Mucosa of gallbladder (tissue), 1 donor: ENCODE measurements at regions not wholly inside any gene's neighbourhood (a gene's known extent, or its start where the extent isn't known, plus 50 kb on each side); places are given as distances from the start of the nearest gene placed in this dataset.
"Not testable (repeated sequence)": the region's sequence is repeated elsewhere in the genome, so short reads cannot be mapped to it uniquely, and the experiment has no call there.

Source experiments
- DNase-seq: peaks from one replicate; pipeline ENCODE4 v3.0.0-alpha.2; 2020; ENCODE audit warnings: low spot score
- donor health status: DM: no; HTN: no; CAD: no.

GRCh38 chr12:116687888-116688287, 50.0 kb downstream of the SPRING1 start:
- no peak for DNase-seq

GRCh38 chr12:116684891-116685290, 53.0 kb downstream of the SPRING1 start:
- DNase-seq = no peak

DNA sequence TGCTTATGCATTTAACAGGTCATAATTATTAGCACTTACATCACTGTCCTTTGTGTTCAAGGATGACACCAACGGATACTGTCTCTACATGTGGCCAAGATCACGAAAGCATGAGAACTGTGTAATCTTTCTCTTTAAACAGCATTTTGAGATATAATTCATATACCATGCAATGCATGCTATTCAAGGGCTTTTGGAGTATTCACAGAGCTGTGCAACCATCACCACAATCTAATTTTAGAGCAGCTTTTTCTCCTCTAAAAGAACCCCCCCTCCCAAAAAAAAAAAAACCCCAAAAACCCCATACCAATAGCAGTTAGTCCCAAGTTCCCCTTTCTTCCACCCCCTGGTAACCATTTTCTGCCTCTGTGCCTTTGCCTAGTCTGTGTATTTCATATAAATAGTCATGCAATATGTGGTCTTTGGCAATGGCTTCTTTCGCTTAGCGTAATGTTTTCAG, 60.6 kb downstream of the SPRING1 start:
- DNase-seq = no peak

DNA sequence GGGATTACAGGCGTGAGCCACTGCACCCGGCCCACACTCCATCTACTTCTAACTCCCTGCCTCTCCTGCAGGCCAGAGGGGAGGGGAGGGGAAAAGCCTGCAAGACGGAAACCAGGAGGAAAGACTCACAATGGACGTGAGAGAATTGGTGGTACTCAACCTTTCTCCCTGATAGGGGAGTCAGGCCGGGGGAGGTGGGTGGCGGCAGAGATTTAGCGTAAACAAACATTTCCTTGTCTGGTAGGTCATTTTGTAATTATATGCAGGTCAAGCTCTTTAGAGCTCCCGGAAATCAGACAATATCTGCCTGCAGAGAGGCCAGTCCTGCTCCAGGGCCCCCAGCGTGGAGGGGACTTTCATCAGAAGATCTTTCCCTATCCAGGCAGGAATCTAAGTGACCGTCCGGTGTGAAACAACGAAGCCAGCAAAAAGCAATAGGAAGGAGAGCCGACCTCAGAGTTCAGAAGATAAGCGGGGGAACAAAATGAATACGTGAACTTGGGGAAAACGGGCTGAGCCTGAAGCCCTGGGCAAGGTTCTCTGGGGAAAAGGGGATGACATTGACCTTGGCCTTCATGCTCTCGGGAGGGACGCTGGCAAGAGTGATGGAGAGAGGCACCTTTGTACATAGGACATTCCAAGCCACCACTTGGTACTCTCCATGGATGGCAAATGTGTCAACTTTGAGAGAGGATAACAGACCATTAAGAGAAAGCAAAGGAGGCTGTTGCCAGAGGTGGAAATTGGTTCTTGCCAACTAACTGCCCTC, 62.3 kb downstream of the SPRING1 start:
- no peak for DNase-seq

GRCh38 chr12:116674643-116675183, 63.2 kb downstream of the SPRING1 start:
- no peak for DNase-seq

DNA sequence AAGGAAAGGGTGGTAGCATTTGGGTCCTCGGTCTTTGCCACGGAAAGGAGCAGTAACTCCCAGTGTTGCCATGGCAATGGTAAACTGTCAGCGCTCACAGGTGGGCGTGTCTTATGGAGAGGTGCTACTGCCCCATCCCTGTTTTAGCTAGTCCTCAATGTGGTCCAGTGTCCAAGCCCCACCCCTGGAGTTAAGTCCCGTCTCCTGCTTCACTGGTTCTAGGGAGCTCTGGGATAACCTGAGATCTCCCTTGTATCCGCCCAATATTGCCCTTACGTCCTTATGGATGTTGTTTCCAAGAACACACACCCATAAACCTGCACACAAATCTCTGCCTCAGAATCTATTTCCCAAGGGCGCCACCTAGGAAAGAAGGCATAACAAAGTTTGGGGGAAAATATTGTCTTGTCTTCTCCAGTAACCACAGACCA, 64.2 kb downstream of the SPRING1 start:
- no peak for DNase-seq

DNA sequence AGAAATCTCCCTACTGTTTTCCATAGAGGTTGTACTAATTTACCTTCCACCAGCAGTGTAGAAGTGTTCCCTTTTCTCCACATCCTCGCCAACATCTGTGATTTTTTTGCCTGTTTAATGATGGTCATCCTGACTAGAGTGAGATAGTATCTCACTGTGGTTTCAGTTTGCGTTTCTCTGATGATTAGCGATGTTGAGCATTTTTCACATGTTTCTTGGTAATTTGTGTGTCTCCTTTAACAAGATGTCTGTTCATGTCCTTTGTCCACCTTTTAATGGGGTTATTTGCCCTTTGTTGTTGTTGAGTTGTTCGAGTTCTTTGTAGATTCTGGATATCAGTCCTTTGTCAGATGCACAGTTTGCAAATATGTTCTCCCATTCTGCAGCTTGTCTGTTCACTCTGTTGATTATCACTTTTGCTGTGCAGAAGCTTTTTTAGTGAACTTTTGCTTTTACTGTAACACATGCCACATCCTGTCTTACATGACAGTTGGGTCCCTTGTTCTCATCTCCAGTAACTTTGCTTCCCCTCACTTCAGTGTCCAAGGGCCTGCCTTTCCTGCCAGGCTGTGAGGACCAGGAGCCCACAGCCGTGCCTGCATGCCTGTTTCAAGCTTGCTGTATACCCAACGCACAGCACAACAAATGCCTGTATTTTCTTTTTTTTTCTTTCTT, 64.9 kb downstream of the SPRING1 start:
- DNase-seq = no peak

DNA sequence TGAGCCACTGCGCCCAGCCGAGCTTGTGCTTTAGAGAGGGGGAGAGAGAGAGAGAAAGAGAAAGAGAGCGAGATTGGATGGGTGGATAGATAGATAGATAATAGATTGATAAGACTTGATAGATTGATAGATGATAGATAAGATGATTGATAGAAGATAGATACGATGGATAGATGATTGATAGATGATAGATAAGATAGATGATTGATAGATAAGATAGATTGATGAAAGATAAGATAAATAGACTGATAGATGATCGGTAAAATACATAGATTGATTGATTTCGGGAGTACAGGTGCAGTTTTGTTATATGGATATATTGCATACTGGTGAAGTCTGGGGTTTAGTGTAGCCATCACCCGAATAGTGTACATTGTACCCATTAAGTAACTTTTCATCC, 65.9 kb downstream of the SPRING1 start:
- no peak for DNase-seq

DNA sequence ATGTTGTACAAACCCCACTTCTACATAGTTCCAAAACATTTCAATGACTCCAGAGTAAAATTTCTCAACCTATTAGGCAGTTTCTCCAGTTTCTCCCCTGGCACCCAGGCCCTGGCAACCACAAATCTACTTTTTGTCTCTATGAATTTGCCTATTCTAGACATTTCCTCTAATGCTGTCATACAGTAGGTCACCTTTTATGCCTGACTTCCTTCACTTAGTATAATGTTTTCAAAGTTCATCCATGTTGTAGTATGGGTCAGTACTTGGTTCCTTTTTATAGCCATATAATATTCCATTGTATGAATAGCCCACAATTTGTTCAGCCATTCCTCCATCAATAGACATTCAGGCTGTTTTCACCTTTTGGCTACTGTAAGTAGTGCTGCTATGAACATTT, 67.0 kb downstream of the SPRING1 start:
- DNase-seq = no peak

DNA sequence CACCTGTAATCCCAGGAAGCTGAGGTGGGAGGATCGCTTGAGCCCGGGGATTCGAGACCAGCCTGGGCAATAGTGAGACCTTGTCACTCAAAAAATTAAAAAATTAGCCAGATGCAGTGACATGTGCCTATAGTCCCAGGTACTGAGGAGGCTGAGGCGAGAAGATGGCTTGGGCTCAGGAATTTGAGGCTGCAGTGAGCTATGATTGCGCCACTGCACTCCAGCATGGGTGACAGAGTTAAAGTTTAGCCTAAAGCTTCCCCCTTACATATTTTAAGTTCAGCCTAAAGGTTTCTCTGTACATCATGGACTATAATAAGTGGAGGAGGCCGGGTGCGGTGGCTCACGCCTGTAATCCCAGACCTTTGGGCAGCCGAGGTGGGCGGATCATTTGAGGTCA, 70.1 kb downstream of the SPRING1 start:
- no peak for DNase-seq

- not testable (repeated sequence) for DNase-seq
These were observed 71.0 kb downstream of the SPRING1 start for GRCh38 chr12:116666829-116667228.

DNA sequence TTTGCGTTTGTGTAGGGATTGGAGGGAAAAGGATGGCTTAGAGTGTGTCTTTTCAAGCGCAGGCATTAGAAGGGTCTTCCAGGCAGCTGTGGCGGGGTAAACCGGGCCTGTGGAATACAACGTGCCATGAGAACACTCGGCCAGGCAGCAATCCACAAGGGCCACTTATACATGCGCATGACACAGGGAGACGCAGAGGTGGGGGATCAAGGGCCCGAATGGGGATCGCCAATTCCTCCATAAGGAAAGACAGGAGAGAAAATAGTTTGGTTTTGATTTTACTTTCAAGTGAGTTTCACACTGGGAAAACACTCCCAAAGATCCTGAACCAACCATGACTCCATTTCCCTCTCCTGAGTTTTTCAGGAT, 71.6 kb downstream of the SPRING1 start:
- DNase-seq = no peak

DNA sequence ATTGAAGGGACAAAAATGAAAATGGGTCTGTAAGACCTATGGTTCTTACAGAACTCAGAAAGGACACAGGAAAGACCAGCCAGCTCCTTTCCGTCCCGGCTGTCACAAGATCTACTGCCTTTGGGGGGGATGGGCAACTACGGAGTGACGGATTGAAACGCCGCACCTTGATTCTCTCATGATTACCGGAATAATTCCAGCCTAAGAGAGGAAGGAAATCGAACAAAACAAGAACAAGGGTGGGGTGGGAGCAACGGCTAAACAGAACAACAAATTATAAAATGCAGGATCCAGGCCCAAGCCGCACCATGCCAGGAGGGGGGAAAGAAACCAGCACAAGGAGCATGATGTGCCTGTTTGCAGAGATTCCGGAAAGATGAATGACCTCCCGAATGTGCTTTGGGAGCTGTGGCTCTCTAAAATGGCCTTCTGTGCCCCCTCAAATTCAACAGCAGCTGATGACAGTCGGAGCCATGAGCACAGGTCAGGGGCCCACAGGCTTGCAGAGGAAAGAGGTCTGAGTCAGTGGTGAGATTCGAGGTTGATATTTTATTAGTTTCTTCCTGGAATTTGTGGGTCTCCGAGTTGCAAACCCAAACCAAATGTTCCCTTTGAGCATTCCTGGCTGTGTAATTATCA, 72.1 kb downstream of the SPRING1 start:
- DNase-seq = no peak

GRCh38 chr12:116664085-116664484, 73.8 kb downstream of the SPRING1 start:
- DNase-seq = no peak

DNA sequence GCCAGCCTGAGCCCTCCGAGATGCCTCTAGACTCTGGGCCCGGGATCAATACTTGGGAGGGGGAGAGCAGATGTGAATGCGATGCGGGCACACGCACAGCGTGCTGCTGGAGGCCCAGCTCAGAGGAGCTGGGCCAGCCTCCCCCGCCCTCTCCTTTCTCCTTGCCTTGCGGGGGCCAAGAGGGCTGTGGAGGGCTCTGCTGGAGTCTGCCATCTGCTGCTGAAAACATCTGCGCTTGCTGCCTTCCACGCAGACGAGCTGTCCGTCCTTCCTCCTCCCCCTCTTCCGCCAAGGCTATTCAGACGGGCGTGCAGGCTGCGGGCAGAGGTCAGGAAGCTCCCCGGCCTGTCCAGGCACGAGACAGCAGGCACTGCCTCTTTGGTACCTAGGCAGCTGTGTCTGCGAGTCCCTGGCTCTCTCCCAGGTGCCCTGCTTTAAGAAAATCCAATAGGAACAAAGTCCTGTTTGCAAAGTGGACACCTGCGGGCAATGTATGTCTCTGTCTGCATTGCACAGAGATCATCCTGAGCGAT, 75.2 kb downstream of the SPRING1 start:
- DNase-seq = peak; percentile 81

DNA sequence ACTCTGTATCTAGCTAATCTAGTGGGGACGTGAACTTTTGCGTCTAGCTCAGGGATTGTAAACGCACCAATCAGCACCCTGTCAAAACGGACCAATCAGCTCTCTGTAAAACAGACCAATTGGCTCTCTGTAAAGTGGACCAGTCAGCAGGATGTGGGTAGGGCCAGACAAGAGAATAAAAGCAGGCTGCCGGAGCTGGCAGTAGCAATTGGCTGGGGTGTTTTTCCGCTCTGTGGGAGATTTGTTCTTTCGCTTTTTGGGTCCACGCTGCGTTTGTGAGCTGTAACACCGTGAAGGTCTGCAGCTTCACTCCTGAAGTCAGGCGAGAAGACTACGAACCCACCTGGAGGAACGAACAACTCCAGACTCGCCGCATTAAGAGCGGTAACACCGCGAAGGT, 76.5 kb downstream of the SPRING1 start:
- no peak for DNase-seq

- DNase-seq = not testable (repeated sequence)
These were observed 77.1 kb downstream of the SPRING1 start for GRCh38 chr12:116660740-116661139.

DNA sequence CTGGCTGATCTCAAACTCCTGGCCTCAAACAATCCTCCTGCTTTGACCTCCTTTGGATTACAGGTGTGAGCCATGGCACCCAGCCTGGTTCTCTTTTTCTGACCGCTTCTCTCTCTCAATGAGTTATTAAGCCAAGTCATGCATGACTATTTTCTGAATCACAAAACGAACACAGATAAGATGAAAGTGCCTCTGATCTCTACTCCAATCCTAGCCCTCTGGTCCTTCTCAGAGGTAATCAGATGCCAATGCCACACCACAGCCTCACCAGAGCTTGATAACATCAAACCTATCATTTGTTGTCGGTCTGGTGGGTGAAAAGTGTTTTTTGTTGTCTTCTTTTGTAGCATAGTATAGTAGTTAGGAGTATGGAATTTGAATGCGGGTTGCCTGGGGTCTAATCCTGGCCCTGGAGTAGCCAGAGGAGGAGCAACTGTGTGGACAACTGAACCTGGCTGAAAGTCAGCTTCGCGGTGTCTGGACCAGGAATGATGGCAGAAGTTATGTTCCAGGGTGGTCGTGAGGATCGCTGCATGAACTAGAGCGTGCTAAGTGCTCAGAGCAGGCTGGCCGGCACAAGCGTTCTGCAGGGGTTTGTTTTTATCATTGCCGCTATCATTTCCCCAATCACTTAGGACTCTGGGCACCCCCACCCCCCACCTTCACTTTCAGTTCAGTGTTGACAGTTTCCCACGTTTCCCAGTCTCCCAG, 77.9 kb downstream of the SPRING1 start:
- DNase-seq = no peak

DNA sequence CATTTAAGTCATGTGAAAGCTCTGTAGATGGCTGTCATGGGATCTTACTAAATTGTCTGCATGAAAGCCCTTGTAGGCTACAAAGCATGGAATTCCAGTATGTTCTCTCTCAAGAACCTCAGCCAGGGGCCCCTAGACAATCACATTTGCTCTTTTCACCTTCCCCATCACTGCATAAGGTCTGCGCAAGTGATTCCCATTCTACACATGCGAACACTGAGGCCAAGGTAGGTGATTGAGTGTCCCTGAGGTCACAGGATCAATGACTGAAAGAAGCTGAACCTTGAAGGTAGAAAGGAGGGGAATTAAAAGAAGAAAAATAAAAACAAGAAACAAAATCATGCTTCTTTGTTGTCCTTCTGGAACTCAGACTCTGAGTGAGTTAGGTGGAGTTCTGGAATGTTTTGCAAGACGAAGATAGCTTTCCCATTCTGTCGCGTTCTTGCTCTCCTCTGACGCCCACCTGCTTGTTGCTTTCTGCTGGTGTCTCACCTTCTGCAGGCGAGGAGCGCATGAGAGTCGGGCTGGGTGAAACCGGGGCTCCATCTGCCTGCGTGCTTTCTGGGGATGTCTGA, 79.9 kb downstream of the SPRING1 start:
- no peak for DNase-seq

- DNase-seq = no peak
These were observed 81.6 kb downstream of the SPRING1 start for GRCh38 chr12:116656306-116656705.

GRCh38 chr12:116654226-116654743, 83.6 kb downstream of the SPRING1 start:
- DNase-seq = no peak
